Neural progenitor cell (in vitro differentiated cells): ENCODE measurements at regions not wholly inside any gene's neighbourhood (a gene's known extent, or its start where the extent isn't known, plus 50 kb on each side); places are given as distances from the start of the nearest gene placed in this dataset.

Experiments used
- DNase-seq: peaks from one replicate; pipeline ENCODE4 v3.0.0-alpha.2; 2016; ENCODE audit warnings: low spot score
- H2AFZ ChIP-seq: fragments of 200-600 bp; sonication (generic); replicated peaks from 2 replicates; pipeline ENCODE4 v1.6.1; 2016; ENCODE audit warnings: antibody characterized with exemption
- H3F3A ChIP-seq: fragments of 200-600 bp; sonication (generic); 2 replicates; pipeline ENCODE4 v1.6.1; 2016; ENCODE audit warnings: antibody characterized with exemption, low read depth
- H3K27ac ChIP-seq: fragments of 200-600 bp; sonication (generic); 2 replicates; pipeline ENCODE4 v1.5.1; 2016; ENCODE audit warnings: mild to moderate bottlenecking
- H3K27me3 ChIP-seq: fragments of 200-600 bp; sonication (generic); 2 replicates; pipeline ENCODE4 v1.6.1; 2016; ENCODE audit warnings: mild to moderate bottlenecking, moderate library complexity
- H3K36me3 ChIP-seq: fragments of 200-600 bp; sonication (generic); 2 replicates; pipeline ENCODE4 v1.5.1; 2016
- H3K4me1 ChIP-seq: fragments of 200-600 bp; sonication (generic); 2 replicates; pipeline ENCODE4 v1.6.1; 2016; ENCODE audit warnings: mixed run types
- H3K4me2 ChIP-seq: fragments of 200-600 bp; sonication (generic); 2 replicates; pipeline ENCODE4 v1.6.1; 2016
- H3K4me3 ChIP-seq: fragments of 200-600 bp; sonication (generic); 2 replicates; pipeline ENCODE4 v1.5.1; 2016
- H3K79me2 ChIP-seq: fragments of 200-600 bp; sonication (generic); 2 replicates; pipeline ENCODE4 v1.6.1; 2016; ENCODE audit warnings: low read depth
- H3K9ac ChIP-seq: fragments of 200-600 bp; sonication (generic); 2 replicates; pipeline ENCODE4 v1.6.1; 2016
- H3K9me3 ChIP-seq: fragments of 200-600 bp; sonication (generic); 2 replicates; pipeline ENCODE4 v1.5.1; 2016; ENCODE audit warnings: low read depth
- H4K20me1 ChIP-seq: fragments of 200-600 bp; sonication (generic); 2 replicates; pipeline ENCODE4 v1.6.1; 2016; ENCODE audit warnings: low read depth
- H3K27ac Mint-ChIP-seq: 3 replicates; pipeline ENCODE4 v1.8.0; 2021; ENCODE audit warnings: mixed read lengths
- H3K27me3 Mint-ChIP-seq: 2 replicates; pipeline ENCODE4 v1.8.0; 2022; ENCODE audit warnings: low read depth, mild to moderate bottlenecking, inconsistent platforms, moderate library complexity, mixed read lengths; ENCODE audit not compliant: insufficient read depth
- H3K36me3 Mint-ChIP-seq: 3 replicates; pipeline ENCODE4 v1.8.0; 2021; ENCODE audit warnings: mixed read lengths
- H3K4me1 Mint-ChIP-seq: 3 replicates; pipeline ENCODE4 v1.8.0; 2021; ENCODE audit warnings: mixed read lengths
- H3K4me3 Mint-ChIP-seq: 3 replicates; pipeline ENCODE4 v1.8.0; 2021; ENCODE audit warnings: mild to moderate bottlenecking, moderate library complexity, mixed read lengths
- H3K9me3 Mint-ChIP-seq: 3 replicates; pipeline ENCODE4 v1.8.0; 2020; ENCODE audit warnings: mixed read lengths
- EZH2 ChIP-seq: fragments of 200-600 bp; sonication (generic); IDR thresholded peaks from 2 replicates; pipeline ENCODE4 v1.6.1; 2017; ENCODE audit warnings: antibody characterized with exemption, mild to moderate bottlenecking, moderate library complexity
- EZH2phosphoT487 ChIP-seq: fragments of 200-600 bp; sonication (generic); IDR thresholded peaks from 2 replicates; pipeline ENCODE4 v1.6.1; 2017; ENCODE audit warnings: antibody characterized with exemption
- TF ChIP-seq, protein P1 (sequence below): fragments of 200-600 bp; sonication (generic); IDR thresholded peaks from 2 replicates; pipeline ENCODE4 v1.5.1; 2017; ENCODE audit warnings: antibody characterized with exemption, mild to moderate bottlenecking

DNA sequence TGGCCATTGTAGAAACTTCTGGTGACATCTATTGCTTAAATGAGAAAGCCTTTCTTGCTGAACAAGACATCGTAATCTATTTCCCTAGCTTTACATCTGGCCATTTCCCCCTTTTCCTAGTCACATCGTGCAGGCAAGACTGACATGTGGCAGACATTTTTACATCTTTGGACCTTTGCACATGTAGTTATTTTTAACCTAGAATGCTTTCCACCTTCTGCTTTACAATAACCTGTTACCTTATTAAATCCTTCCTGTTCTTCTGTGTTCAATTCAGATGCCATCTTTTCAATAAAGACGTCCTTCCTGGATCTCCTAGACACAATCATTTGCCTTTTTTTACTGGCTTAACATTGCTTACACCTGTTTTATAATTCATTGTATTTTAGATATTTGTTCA lies 343.3 kb downstream of the DIPK2A start:
- H3K36me3 ChIP-seq = no peaks in the 10 kb centered on the region
- H4K20me1 ChIP-seq = no peaks in the 10 kb centered on the region
- H3K4me2 ChIP-seq = no peak overlapping the region
- H3K27me3 Mint-ChIP-seq = no peaks in the 10 kb centered on the region
- H3K27ac Mint-ChIP-seq = no peak overlapping the region
- H3K79me2 ChIP-seq = no peaks in the 10 kb centered on the region
- H3K4me1 ChIP-seq = peaks cover 6% of the 10 kb centered on the region
- H3K36me3 Mint-ChIP-seq = no peaks in the 10 kb centered on the region
- H3K4me3 ChIP-seq = no peak overlapping the region
- H3F3A ChIP-seq = no peaks in the 10 kb centered on the region
- DNase-seq = no peak
- no peak overlapping the region for H3K27ac ChIP-seq
- no peak overlapping the region for H3K9ac ChIP-seq
- H2AFZ ChIP-seq = no peak overlapping the region
- no peaks in the 10 kb centered on the region for H3K27me3 ChIP-seq
- H3K9me3 Mint-ChIP-seq = no peaks in the 10 kb centered on the region
- H3K4me3 Mint-ChIP-seq = no peak overlapping the region
- H3K4me1 Mint-ChIP-seq = no peaks in the 10 kb centered on the region
- no peaks in the 10 kb centered on the region for H3K9me3 ChIP-seq
- no peak for TF ChIP-seq EZH2phosphoT487
- TF ChIP-seq EZH2 = no peak
- TF ChIP-seq, protein P1, sequence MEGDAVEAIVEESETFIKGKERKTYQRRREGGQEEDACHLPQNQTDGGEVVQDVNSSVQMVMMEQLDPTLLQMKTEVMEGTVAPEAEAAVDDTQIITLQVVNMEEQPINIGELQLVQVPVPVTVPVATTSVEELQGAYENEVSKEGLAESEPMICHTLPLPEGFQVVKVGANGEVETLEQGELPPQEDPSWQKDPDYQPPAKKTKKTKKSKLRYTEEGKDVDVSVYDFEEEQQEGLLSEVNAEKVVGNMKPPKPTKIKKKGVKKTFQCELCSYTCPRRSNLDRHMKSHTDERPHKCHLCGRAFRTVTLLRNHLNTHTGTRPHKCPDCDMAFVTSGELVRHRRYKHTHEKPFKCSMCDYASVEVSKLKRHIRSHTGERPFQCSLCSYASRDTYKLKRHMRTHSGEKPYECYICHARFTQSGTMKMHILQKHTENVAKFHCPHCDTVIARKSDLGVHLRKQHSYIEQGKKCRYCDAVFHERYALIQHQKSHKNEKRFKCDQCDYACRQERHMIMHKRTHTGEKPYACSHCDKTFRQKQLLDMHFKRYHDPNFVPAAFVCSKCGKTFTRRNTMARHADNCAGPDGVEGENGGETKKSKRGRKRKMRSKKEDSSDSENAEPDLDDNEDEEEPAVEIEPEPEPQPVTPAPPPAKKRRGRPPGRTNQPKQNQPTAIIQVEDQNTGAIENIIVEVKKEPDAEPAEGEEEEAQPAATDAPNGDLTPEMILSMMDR = no peak

DNA sequence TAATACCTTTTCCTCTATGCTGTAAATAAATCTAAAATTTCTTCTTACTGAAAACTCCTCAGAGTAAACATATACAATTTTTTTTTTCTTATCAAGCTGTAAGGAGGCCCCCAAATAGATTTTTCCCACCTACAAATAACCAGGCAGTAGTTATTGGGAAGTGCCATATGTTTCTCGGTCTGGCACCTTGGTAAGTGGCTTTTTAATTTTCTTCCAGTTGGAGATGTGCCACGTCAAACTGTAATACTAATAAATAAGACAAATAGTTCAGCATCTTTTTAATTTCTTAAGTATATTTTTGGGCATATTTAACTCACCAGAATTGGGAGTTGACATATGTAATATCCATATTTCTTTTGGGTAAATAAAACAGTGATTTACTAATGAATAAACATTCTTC lies 346.3 kb downstream of the DIPK2A start:
- Mint-ChIP-seq H3K4me3 (no peak overlapping the region), H3K9me3 (no peaks in the 10 kb centered on the region), H3K27ac (no peak overlapping the region), H3K36me3 (no peaks in the 10 kb centered on the region), H3K4me1 (no peaks in the 10 kb centered on the region), H3K27me3 (no peaks in the 10 kb centered on the region)
- Histone ChIP-seq H3K79me2 (no peaks in the 10 kb centered on the region), H2AFZ (no peak overlapping the region), H3K9ac (no peak overlapping the region), H3K9me3 (no peaks in the 10 kb centered on the region), H3K4me3 (no peak overlapping the region), H3K4me1 (peaks cover 6% of the 10 kb centered on the region), H3K36me3 (no peaks in the 10 kb centered on the region), H3K4me2 (no peak overlapping the region), H3F3A (no peaks in the 10 kb centered on the region), H3K27ac (no peak overlapping the region), H3K27me3 (no peaks in the 10 kb centered on the region), H4K20me1 (no peaks in the 10 kb centered on the region)
- TF ChIP-seq, protein P1 = no peak
- TF ChIP-seq EZH2phosphoT487 (no peak), EZH2 (no peak)
- DNase-seq = no peak

DNA sequence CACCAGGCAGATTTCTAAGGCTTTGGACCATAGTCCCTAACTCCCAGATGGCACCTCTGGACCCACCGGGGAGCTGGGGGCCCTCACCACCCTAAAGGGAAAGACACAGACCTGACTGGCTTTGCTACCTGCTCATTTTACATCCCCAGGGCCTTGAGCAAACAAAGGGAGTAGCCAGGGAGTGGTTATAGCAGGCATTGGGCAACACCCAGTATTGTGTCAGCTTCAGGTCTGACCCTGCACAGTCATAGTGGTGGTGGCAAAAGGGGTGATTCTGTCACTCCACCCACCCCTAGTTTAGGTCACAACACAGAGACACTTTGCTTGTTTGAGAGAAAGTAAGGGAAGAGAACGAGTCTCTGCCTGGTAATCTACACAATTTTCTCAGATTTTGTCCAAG lies 352.5 kb downstream of the DIPK2A start:
- Mint-ChIP-seq H3K4me1 (no peaks in the 10 kb centered on the region), H3K4me3 (no peak overlapping the region), H3K27ac (peak overlapping the region; percentile 61), H3K9me3 (peaks cover 7% of the 10 kb centered on the region), H3K36me3 (no peaks in the 10 kb centered on the region), H3K27me3 (no peaks in the 10 kb centered on the region)
- Histone ChIP-seq H3K79me2 (no peaks in the 10 kb centered on the region), H4K20me1 (no peaks in the 10 kb centered on the region), H3K27ac (no peak overlapping the region), H3K9ac (no peak overlapping the region), H3K4me3 (no peak overlapping the region), H3K4me2 (no peak overlapping the region), H3K27me3 (no peaks in the 10 kb centered on the region), H2AFZ (no peak overlapping the region), H3K9me3 (no peaks in the 10 kb centered on the region), H3K4me1 (peaks cover under 1% of the 10 kb centered on the region), H3K36me3 (no peaks in the 10 kb centered on the region), H3F3A (no peaks in the 10 kb centered on the region)
- no peak for DNase-seq
- TF ChIP-seq EZH2 (no peak), EZH2phosphoT487 (no peak)
- TF ChIP-seq, protein P1 = no peak

DNA sequence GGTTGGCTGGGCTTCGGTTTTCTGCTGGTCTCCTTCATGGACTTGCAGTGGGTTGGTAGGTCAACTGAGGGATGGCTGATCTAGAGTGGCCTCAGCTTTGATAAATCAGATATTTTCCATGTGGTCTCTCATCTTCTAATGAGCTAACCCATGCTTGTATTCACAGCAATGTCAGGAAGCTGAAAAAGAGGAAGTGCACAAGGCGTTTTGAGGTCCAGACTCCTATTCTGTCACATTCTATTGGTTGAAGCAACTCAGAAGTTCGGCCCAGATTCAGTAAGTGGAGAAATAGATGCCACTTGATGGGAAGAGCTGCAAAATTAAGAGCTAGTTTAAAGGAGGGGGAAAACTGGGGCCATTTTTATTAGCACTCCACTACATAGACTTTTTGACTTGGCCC lies 361.2 kb downstream of the DIPK2A start:
- Histone ChIP-seq H3K4me1 (no peaks in the 10 kb centered on the region), H3K4me2 (no peak overlapping the region), H3F3A (no peaks in the 10 kb centered on the region), H3K9me3 (no peaks in the 10 kb centered on the region), H3K36me3 (no peaks in the 10 kb centered on the region), H3K27ac (no peak overlapping the region), H3K9ac (no peak overlapping the region), H3K4me3 (no peak overlapping the region), H4K20me1 (no peaks in the 10 kb centered on the region), H2AFZ (no peak overlapping the region), H3K27me3 (no peaks in the 10 kb centered on the region), H3K79me2 (no peaks in the 10 kb centered on the region)
- peaks cover 2% of the 10 kb centered on the region for H3K9me3 Mint-ChIP-seq
- no peak overlapping the region for H3K4me3 Mint-ChIP-seq
- H3K36me3 Mint-ChIP-seq = no peaks in the 10 kb centered on the region
- H3K27me3 Mint-ChIP-seq = no peaks in the 10 kb centered on the region
- no peak for DNase-seq
- no peaks in the 10 kb centered on the region for H3K4me1 Mint-ChIP-seq
- no peak overlapping the region for H3K27ac Mint-ChIP-seq
- TF ChIP-seq EZH2phosphoT487 = no peak
- TF ChIP-seq EZH2 = no peak
- TF ChIP-seq, protein P1 = no peak
